ENCODE measurements at regions not wholly inside any gene's neighbourhood (a gene's known extent, or its start where the extent isn't known, plus 50 kb on each side); places are given as distances from the start of the nearest gene placed in this dataset.

GRCh38 chr7:68362745-68363518 lies 1235.3 kb upstream of the AUTS2 start:
- H3K27ac ChIP-seq, result no peak overlapping the region
- no peak for TF ChIP-seq ZFX (IDR thresholded peaks at IDR 0.05)

- no peak overlapping the region for H3K27ac ChIP-seq
- TF ChIP-seq ZFX (IDR thresholded peaks at IDR 0.05) (no peak), CTCF (conservative IDR thresholded peaks at IDR 0.05) (no peak)
Observed at GRCh38 chr7:68364886-68365625, 1233.2 kb upstream of the AUTS2 start.

GRCh38 chr7:68371985-68372384 lies 1226.3 kb upstream of the AUTS2 start:
- TF ChIP-seq CTCF (conservative IDR thresholded peaks at IDR 0.05) (no peak), ZFX (IDR thresholded peaks at IDR 0.05) (no peak)
- no peak overlapping the region for H3K27ac ChIP-seq

- no peak overlapping the region for H3K27ac ChIP-seq
- TF ChIP-seq ZFX (IDR thresholded peaks at IDR 0.05) (no peak), CTCF (conservative IDR thresholded peaks at IDR 0.05) (no peak)
Observed at GRCh38 chr7:68376131-68376661, 1222.1 kb upstream of the AUTS2 start.

- no peak overlapping the region for H3K27ac ChIP-seq
- TF ChIP-seq ZFX (IDR thresholded peaks at IDR 0.05) (no peak), CTCF (conservative IDR thresholded peaks at IDR 0.05) (no peak)
Observed at GRCh38 chr7:68381731-68382130, 1216.5 kb upstream of the AUTS2 start.

- TF ChIP-seq CTCF (conservative IDR thresholded peaks at IDR 0.05) (no peak), ZFX (IDR thresholded peaks at IDR 0.05) (no peak)
- no peak overlapping the region for H3K27ac ChIP-seq
Observed at GRCh38 chr7:68384581-68384980, 1213.7 kb upstream of the AUTS2 start.

- TF ChIP-seq CTCF (conservative IDR thresholded peaks at IDR 0.05) (no peak), ZFX (IDR thresholded peaks at IDR 0.05) (no peak)
- H3K27ac ChIP-seq, result no peak overlapping the region
Observed at GRCh38 chr7:68393051-68393450, 1205.2 kb upstream of the AUTS2 start.

Measured in C4-2B (cell line).